Stimulated activated CD8-positive, alpha-beta memory T cell treated with anti-CD3 and anti-CD28 coated beads, Interleukin-4, amount 100 ng/mL, for 48 hours (primary cell): ENCODE measurements at regions not wholly inside any gene's neighbourhood (a gene's known extent, or its start where the extent isn't known, plus 50 kb on each side); places are given as distances from the start of the nearest gene placed in this dataset.

Experiments
- DNase-seq: peaks from one replicate; pipeline ENCODE4 v3.0.0-alpha.2; 2020

DNA sequence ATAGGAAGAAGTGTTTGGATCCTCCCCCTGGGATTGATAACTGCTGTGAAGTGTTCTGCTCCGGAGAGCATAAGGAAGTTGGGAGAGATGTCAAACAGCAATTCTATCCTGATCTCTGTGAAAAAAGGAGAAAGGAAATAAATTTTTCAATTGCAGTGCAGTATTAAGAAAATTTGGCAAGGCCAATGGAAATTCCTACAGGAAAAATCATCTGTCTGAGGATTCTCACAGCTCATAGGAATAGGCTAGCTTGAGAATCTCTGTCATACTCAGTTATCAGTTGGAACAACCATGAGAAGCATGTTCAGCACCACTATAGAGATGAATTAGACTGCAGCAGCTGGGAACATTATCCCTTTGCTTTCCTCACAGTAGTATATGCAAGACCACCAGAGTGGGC lies 1238.9 kb upstream of the MIR17HG start:
- DNase-seq: no peak

DNA sequence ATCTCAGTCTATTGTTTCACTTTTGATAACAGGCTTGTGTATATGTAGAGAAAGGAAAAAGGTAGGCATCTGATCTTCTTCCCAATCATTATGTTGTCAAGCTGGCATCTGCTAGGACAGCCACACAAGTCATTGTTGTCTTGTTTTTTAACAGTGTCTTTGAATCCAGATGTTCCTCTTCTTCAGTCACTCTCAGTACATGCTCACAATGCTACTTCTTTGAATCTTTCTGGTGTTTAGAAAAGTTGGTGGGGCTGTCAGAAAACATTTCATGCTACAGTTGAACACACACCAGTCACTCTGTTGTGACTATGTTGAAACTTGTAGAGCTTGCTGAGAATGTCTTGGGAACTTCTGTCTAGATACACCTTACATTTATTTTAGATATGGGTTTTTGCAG lies 1231.4 kb upstream of the MIR17HG start:
- no peak for DNase-seq

DNA sequence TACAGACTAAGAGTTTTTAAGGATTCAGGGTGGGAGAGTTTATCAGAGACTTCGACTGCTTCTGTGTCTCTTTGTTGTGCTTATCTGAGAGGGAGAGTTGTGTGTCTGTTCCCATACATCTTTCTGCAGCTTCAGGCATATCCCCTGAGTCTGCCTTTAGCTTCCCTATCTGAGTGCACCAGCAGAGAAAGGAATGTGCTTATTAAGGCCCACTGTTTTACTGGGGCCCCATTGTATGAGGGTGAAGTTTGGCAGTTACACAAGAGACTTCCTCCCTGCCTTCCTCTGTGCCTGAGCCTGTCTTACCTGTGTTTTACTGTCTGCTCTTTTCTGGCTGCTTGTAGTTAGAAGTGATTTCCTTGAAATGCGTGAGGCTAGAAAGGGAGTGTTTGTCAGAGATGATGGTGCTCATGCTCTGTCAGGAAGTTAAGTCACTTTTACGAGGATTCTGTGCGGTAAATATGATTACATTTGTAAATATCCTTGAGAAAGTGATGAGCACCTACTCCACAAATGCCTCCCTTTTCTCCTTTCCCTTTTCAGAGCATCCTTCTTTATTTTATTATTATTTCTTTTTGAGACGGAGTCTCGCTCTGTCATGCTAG lies 1228.9 kb upstream of the MIR17HG start:
- DNase-seq: no peak

DNA sequence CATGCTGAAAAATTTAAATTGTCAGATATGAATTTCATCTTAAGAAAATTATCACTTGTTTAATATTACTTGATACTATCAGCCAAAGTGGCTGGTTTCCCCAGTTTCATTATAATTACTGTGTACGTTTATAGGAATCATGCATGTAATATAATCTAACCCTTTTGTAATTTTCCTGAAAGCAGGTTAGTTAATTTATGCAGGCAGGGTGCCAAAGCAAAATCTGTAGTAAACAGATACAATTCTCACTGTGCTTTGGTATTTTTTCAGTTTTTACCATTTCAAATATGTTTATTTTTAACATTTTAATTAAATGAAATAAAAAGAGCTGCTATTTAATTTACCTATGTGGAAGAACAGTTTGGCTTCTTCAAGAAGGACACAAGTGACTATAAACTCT lies 1227.5 kb upstream of the MIR17HG start:
- no peak for DNase-seq

DNA sequence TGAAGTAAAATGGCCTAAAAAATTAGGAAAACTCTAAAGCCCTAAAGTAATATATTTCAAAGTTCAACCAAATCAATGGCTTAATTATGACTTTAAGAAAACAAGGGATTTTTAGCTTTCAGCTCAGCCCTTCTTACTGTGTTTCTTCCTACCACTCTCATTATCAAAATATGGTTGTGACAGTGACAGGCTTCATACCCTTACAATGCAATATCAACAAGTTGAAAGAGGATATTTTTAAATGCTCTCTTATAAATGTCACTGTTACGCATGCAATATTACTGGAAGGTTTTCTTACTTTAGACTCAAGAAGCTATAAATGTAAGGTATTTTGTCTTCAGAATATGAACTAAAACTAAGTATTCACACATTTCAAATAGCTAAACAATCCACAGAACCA lies 1225.7 kb upstream of the MIR17HG start:
- DNase-seq: no peak

DNA sequence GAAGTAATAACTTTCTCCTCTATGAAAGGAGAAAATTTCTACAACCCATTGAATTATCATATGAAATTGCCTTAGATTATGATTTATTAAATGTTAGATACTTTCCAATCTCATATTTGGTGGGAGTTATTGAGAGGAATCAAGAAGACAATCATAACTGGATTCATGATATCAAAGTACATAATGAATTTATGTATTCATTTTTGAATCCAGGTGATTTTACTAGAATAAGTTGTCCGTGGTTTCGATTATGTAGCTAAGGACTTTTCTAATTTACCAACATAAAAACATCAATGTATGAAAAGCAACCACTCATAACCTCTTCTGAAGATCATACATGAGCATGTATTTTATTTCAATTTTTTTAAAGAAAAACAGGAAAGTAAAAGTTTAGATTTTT lies 1225.0 kb upstream of the MIR17HG start:
- DNase-seq: no peak

DNA sequence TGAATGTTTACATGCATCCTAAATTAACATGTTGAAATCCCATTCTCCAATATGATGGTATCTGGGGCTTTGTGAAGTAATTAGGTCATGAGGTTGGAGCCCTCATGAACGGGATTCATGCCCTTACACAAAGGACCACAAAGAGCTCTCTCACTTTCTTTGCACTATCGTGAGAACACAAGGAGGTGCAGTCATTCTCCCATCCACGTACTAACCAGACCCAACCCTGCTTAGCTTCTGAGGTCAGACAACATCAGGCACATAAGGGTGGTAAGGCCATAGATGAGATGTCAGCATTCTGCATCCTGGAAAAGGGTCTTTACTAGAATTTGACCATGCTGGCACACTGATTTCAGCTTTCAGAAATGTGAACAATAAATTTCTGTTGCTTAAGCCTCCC lies 1211.9 kb upstream of the MIR17HG start:
- no peak for DNase-seq

DNA sequence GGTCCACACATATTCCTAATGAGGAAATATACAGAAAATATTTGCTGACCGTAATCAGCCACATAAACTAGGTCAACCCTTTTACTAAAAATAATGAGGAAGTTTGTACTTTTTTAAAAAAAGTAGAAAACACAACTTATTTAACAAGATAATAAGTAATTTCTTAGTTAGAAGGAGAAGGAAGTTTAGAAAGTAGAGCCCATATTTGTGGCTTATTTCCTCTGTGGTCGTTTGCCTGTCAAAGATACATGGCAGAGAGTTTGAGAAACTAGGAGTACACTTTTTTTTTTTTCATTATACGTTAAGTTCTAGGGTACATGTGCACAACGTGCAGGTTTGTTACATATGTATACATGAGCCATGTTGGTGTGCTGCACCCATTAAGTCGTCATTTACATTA lies 1205.2 kb upstream of the MIR17HG start:
- DNase-seq: no peak

DNA sequence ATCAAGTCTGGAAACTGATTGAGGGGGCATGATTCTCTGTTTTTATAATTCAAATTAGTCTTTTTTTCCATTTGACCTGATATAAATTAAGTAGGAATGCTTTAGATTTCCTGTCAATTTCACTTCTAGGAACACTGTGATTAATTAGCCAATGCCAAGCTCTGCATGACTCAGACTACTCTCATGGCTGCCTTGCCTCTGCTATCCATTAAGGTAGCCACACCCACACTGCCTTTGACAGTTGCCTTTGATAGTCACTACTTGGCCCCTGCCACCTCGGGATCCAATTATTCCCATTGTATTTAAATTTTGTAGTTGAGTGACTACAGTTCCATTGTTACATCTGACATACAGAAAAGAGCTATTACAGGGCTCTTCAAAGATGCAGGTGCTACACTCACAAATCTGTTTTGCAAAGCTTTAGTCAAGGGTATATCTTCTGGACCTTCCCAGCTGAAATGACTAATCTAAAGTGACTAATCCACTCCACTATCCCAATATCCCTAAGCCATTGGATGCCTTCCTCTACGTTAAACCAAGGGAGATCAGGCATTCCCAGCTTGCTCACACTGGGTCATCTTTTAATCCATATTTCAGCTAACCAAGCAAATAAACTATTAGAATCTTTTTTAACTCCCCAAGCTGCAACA lies 1193.1 kb upstream of the MIR17HG start:
- DNase-seq: no peak

DNA sequence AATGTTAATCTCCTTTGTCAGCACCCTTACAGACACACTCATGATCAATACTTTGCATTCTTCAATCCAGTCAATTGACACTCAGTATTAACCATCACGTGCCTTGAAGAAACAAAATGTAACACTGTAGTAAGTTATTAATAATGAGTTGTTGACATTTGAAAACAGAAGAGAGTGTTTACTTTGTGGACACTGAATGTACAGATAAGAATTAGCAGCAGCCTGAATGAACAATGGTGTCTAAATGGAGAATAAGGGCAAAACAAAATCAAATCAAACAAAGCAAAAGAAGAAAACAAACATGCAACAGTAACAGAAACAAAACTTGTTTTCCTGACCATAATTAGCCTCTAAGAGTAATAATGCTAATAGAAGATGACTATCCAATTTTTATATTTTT lies 1191.1 kb upstream of the MIR17HG start:
- no peak for DNase-seq

DNA sequence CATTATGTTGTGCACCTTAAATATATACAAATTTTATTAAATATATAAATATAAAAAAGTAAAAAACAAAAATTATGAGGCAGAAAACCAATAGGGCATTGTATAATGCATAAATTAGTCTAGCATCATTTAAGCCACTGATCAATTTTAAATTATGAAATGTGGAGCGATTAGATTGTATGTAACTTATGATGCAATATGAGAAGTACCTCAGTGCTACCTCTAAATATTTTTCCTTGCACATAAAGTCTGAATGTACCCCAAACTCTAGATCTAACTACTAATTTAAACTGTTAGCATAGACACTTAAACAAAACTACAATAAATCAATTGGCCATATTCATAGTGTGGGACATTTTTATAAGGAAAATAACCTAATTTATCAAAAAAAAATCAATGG lies 1178.5 kb upstream of the MIR17HG start:
- DNase-seq: no peak

DNA sequence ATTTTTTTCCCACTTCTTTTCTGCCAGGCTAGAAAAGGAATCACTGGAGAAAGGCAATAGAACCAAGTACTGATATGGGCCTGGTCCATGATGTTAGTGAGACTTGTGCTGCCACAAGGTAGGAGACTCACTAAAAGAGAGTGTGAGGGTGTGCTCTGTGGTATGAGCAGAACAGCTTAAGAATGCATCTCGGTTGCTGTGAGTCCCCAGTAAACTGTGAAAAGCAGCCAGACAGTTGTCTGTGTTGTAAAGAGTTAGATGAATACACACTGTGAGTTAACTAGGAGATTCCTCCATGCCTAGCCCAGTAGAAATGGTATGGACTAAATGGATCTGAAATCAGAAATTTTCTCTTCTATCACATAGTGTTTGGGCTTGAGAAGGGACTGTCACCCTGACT lies 1177.3 kb upstream of the MIR17HG start:
- no peak for DNase-seq

DNA sequence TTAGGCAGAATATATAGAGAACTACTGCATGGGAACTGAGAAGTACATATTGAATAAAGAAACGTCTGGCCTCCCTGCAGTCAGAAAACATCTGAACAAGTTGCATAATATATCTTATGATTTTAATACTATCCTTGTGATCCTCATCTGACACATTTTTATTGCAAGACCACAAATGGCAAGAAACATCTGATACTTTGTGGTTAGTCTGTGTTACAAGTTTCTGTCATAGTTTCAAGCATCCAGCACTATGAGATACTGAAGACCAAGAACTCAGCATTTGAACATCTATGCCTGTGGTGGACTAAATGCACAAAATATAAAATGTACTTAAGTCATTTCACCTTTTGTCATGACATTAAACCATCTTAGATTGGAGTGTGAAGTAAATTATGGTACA lies 1175.8 kb upstream of the MIR17HG start:
- no peak for DNase-seq

DNA sequence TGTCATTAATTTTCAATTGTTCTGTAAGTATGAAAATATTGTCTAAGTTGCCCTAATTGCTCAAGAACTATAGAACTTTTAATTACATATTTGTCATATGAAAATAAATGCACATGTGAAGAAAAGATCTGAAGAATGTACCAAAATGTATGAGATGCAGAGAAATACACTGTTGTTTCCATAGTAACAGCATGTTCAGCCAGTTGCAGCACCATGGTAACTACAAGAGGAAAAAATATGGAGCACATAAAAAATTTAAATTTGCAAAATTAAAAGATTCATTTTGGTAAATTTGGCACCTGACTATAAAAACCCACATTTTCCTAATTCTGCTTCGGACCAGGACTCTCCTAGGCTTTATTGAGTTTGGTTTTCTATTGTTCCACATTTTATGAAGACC lies 1170.0 kb upstream of the MIR17HG start:
- no peak for DNase-seq

DNA sequence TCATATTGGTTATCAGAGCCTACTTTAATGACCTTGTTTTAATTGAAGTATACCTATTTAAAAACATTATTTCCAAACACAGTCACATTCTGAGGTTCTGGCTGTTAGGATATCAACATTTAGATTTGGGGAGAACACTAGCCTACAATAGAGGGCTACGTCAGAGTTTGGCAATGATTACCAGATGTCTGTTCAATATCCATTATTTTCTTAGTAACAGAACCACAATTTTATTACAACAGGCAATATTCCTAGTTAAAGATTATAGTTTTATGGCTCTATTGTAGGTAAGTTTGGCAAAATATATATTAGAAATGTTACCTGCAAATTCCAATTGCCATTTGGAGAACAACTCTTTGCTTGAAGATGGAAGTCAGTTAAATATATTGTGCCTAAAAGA lies 1163.1 kb upstream of the MIR17HG start:
- no peak for DNase-seq

DNA sequence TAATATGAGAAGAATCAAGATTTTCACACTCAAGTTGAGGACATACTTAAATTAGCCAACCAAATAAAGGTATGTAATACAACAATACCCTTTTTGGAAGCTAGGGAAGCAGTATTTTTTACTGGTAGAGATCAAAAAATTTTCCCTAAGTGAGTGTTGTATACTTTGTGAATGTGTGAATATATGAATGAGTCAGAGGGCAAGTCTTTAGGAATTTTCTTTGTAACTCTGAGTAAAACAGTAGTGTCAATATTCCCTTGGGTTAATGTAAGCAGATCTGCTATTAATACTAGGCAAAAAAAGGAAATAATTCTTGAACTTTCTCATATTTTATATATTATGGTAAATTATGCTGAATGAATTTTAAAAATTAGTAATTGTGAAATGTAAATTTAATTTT lies 1161.8 kb upstream of the MIR17HG start:
- DNase-seq: no peak

DNA sequence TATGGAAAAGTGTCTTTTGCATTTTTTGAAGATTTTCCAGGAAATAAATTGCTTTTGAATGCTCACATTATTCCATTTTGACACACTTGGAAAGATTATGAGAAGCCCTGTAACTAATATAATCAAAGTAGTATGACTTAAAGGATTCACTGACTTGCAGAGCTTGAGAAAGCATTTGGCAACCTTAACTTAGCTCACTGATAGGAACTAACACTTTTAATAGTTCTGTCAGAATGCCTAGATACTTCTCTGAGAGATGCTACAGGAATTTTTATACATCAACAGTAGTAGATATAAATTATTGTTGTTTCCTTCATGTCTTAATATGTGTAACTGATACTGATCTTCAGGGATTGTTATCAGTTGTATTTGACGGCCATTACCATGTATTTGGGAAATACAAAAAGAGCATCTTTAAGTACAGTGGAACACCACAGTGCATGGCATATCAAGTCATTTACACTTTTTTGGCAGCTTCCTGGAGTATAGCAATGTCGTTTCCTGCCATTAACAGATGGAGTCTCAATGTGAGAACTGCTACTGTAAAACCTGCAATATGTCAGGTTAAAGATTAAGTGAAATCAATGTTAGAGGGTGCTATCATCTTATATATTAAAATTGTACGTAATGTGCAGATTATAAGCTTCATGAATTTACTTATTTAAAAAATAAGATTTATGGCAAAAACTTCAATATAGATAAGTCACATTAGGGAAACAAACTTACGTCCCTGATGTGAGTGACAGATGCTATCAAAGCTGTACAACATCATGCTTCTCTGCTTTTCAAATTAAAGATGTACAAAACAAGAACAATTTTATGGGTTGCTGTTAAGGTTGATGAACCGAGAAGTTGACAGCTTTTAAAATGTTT lies 1159.8 kb upstream of the MIR17HG start:
- no peak for DNase-seq

DNA sequence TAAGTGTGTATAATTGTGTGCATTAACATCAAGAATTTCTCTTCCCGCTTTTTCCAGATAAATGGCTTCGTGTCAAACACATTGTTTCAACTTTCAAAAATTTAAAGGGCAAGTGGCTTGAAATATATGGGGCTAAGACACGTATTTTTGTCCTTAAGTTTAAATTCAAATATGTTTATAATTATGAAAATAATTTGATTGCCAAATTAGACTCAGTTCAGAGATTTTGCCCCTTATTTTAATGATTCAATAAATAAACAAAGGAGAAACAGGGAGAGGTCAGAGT lies 1159.2 kb upstream of the MIR17HG start:
- no peak for DNase-seq

DNA sequence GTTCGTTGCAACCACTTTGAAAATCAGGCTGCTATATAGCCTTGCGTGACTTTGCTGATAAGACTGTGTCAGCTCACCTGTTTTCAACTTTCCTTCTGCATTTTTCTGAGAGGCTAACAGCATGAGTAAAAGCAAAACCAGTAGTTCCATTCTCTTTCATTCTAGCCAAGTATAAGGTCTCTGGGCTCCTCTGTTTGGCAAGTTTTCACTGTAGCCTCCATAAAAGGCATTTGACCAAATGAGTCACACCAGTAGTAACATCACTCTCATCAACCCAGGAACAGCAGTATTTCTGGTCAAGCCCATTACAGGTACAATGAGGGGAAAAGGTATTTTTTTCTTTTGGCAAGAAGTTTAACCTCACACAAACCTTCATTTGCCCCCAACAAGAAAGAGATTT lies 1149.8 kb upstream of the MIR17HG start:
- no peak for DNase-seq

DNA sequence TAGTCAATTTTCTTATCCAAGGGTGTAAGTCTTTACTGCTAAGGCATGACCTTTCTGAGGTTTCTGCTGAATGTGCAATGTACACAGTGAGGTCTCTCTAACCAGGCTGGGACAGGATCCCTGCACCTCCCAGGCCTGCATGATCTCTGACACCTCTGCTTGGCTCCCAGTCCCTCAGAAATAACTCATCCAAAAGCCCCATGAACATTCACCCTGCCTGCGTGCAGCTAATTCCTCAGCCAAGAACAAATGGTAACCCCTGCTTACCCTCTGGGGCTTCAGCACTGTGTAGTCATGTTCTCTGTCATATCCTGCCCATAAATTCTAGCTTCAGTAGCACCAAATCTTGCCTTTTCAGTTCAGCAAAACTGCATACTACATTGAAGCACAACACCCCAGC lies 1146.3 kb upstream of the MIR17HG start:
- no peak for DNase-seq

DNA sequence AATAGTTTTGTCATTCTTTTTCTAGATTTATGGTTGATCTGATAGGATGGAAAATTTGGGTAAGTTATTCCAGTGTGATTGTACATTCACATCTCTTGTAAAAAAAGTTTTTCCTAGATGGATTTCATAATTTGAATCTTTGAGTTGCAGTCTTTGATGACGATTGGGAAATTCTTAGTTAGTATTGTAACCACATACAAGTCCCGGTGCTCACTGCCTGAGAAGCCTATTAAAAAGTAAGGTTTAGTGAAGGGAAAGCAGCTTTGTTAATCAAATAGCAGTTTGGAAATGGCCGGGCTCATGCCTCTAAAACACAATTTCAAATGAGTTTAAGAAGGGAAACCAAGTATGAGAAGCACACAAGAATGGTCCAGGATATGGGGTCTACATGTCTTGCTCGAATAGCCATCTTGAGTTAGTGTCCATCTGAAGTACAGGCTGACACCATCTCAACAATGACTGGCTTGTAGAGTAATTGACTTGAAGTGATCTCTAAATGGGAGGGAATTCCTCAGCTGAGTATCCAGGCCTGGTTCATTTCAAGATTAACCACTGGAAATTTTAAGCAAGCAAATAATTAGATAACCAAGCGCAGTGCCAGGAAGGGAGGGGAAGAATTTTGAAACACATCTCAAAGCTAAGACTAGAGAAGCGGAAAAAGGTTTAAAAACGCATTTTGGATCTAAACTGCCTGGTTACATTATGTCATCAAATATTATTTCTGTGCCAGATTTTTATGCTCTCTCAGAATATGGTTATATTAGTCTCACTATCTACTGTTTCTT lies 1145.6 kb upstream of the MIR17HG start:
- no peak for DNase-seq

DNA sequence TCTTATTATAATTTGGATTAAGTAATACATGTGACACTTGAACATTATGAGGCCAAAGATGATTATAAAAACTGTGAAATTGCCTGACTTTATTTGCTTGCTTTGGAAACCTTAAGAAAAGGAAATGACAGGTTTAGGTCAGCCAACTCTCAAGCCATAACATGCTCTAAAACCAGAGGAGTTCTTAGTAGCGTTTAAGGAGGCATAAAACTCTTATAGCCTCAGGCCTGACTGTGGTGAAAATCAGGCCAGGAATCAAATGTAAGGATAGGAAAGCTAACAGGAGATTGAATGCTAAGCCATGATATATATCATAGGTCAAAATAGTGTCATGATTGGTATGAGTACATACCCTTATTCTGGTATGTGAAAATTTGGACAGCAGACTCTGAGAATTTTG lies 1142.4 kb upstream of the MIR17HG start:
- DNase-seq: no peak

DNA sequence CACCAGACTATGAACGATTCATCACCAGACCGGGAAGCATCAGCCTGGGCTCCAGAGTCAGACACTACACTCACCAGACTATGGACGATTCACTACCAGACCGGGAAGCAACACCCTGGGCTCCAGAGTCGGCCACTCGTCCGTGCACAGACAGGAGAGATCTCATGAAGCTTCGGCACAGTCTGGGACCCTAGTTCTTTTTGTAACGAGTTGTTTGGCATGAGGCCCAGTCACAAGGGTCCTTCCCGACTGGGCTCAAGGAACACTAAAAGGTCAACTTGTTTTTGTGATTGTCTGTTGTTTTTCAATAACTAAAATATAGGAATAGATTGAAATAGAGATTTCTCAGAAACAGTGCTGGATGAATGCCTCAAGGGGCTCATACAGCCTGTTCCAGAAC lies 1141.6 kb upstream of the MIR17HG start:
- DNase-seq: no peak

DNA sequence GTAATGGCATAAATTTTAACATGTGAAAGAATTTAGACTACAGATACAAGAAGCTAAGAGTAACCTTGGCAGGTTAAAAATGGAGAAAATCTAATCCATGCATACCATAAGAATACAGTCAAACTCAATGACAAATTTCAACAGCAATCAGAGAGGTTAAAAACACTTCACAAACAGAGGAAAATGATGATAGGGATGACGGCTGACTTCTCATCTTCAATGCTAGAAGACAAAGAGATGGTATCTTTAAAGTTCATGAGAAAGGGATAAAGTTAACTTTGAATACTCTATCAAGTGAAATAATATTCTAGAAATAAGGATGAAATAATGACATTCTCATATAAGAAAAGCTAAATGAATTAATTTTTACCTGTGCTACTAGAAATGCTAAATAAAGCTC lies 1130.2 kb upstream of the MIR17HG start:
- DNase-seq: no peak
